Endothelial cell of umbilical vein (primary cell): ENCODE measurements at regions not wholly inside any gene's neighbourhood (a gene's known extent, or its start where the extent isn't known, plus 50 kb on each side); places are given as distances from the start of the nearest gene placed in this dataset.

Experiments
- BruUV-seq: library from RNA; stranded (reverse); fragments of 400-500 nt; replicated peaks from 2 replicates; lab custom pipeline; 2021; lab: Mats Ljungman, UMichigan
- CTCF ChIA-PET: fragments of 300-600, 350-600 bp; sonication (Branson Sonifier 250); formaldehyde crosslinking; loops from one replicate; lab custom pipeline; 2021; ENCODE audit warnings: antibody characterized with exemption, inconsistent platforms; lab: Charles Lee
- POLR2A ChIA-PET: fragments of 300-600, 350-600 bp; sonication (Branson Sonifier 250); formaldehyde crosslinking; loops from one replicate; lab custom pipeline; 2021; ENCODE audit warnings: antibody characterized with exemption, inconsistent platforms; lab: Charles Lee
- DNase-seq: peaks from one replicate; pipeline ENCODE4 v3.0.0-alpha.2; 2011; ENCODE audit warnings: low read depth, low spot score
- FAIRE-seq: peaks from 2 replicates; lab custom pipeline; 2011; peaks lifted over from hg19 to GRCh38; lab: Jason Lieb, UNC
- H2AFZ ChIP-seq: 2 replicates; pipeline ENCODE4 v1.6.0; 2012; ENCODE audit warnings: low read depth, low read length, control low read depth, inconsistent platforms
- H3K27ac ChIP-seq: 2 replicates; pipeline ENCODE4 v1.5.1; 2011; ENCODE audit warnings: low read depth, mild to moderate bottlenecking, control low read depth, low read length, moderate library complexity; ENCODE audit not compliant: insufficient read depth
- H3K27me3 ChIP-seq, 2 experiments: 2 replicates each; pipeline versions ENCODE4 v1.6.0 to v1.6.1; 2011; ENCODE audit warnings: low read length in 2 of 2, mixed read lengths in 1 of 2; ENCODE audit not compliant: control insufficient read depth in 2 of 2, insufficient read depth in 2 of 2
- H3K36me3 ChIP-seq, 2 experiments: 2 replicates in 1 of 2; 3 replicates in 1 of 2; pipeline ENCODE4 v1.5.1; 2011; ENCODE audit warnings: low read length in 2 of 2, mild to moderate bottlenecking in 1 of 2, moderate library complexity in 1 of 2; ENCODE audit not compliant: control insufficient read depth in 2 of 2, insufficient read depth in 2 of 2; ENCODE audit errors: extremely low read depth in 1 of 2
- H3K4me1 ChIP-seq: 3 replicates; pipeline ENCODE4 v1.5.1; 2011; ENCODE audit warnings: mild to moderate bottlenecking, low read length; ENCODE audit not compliant: control insufficient read depth, insufficient read depth; ENCODE audit errors: extremely low read depth
- H3K4me2 ChIP-seq: 2 replicates; pipeline ENCODE4 v1.6.1; 2011; ENCODE audit warnings: low read length, control low read depth, mixed read lengths; ENCODE audit not compliant: insufficient read depth
- H3K4me3 ChIP-seq, 3 experiments: fragments of 200-600 bp in 1 of 3; sonication (generic), shearing (Covaris generic) in 1 of 3; replicated peaks in 1 of 3; 2 replicates each; pipeline ENCODE4 v1.5.1; 2011 to 2016; ENCODE audit warnings: control low read depth in 3 of 3, low read length in 3 of 3, mild to moderate bottlenecking in 2 of 3, inconsistent platforms in 1 of 3, low read depth in 1 of 3, moderate library complexity in 1 of 3; ENCODE audit not compliant: insufficient read depth in 1 of 3
- H3K79me2 ChIP-seq: 2 replicates; pipeline ENCODE4 v1.6.0; 2012; ENCODE audit warnings: low read length, inconsistent platforms; ENCODE audit not compliant: control insufficient read depth, insufficient read depth
- H3K9ac ChIP-seq: replicated peaks from 2 replicates; pipeline ENCODE3; 2011; ENCODE audit warnings: low read length, control low read depth; ENCODE audit not compliant: insufficient read depth; ENCODE audit errors: extremely low read depth
- H3K9me1 ChIP-seq: replicated peaks from 3 replicates; pipeline ENCODE4 v1.6.0; 2011; ENCODE audit warnings: mild to moderate bottlenecking, low read length; ENCODE audit not compliant: control insufficient read depth, insufficient read depth; ENCODE audit errors: extremely low read depth
- H3K9me3 ChIP-seq: replicated peaks from 2 replicates; pipeline ENCODE4 v1.5.1; 2012; ENCODE audit warnings: low read length, inconsistent platforms; ENCODE audit not compliant: control insufficient read depth, insufficient read depth
- H4K20me1 ChIP-seq: replicated peaks from 2 replicates; pipeline ENCODE3; 2011; ENCODE audit warnings: mild to moderate bottlenecking, low read length; ENCODE audit not compliant: control insufficient read depth, insufficient read depth; ENCODE audit errors: extremely low read depth
- CTCF ChIP-seq, 2 donors: IDR thresholded peaks; 1 replicate in 1 of 2; 2 replicates in 1 of 2; pipeline ENCODE4 v1.5.1; 2011; ENCODE audit warnings: low read length in 2 of 2, mild to moderate bottlenecking in 2 of 2, moderate library complexity in 2 of 2, control low read depth in 1 of 2, inconsistent platforms in 1 of 2, low read depth in 1 of 2; ENCODE audit not compliant: insufficient read depth in 1 of 2; ENCODE audit errors: extremely low read depth in 1 of 2
- EZH2 ChIP-seq: IDR thresholded peaks from 2 replicates; pipeline ENCODE4 v1.6.1; 2012; ENCODE audit warnings: borderline replicate concordance, low read depth, mild to moderate bottlenecking, moderate library complexity, low read length, inconsistent platforms; ENCODE audit not compliant: severe bottlenecking
- FOS ChIP-seq: IDR thresholded peaks from 2 replicates; pipeline ENCODE4 v1.6.1; 2011; ENCODE audit warnings: mild to moderate bottlenecking, low read length, moderate library complexity, borderline replicate concordance; ENCODE audit not compliant: insufficient read depth
- GATA2 ChIP-seq: IDR thresholded peaks from 2 replicates; pipeline ENCODE4 v1.7.0; 2011; ENCODE audit warnings: low read depth, mild to moderate bottlenecking, moderate library complexity, mixed read lengths, low read length; ENCODE audit not compliant: insufficient read length, insufficient read depth
- JUN ChIP-seq: IDR thresholded peaks from 2 replicates; pipeline ENCODE4 v1.6.1; 2011; ENCODE audit warnings: borderline replicate concordance, low read depth; ENCODE audit not compliant: insufficient read length, insufficient read depth
- MAX ChIP-seq: IDR thresholded peaks from 2 replicates; pipeline ENCODE4 v1.6.1; 2011; ENCODE audit not compliant: insufficient read depth, insufficient read length
- MYC ChIP-seq: IDR thresholded peaks from one replicate; pipeline ENCODE4 v1.6.1; 2011; ENCODE audit warnings: mild to moderate bottlenecking, low read depth, low read length
- POLR2A ChIP-seq: IDR thresholded peaks from 2 replicates; pipeline ENCODE4 v1.6.1; 2012; ENCODE audit warnings: low read depth, mild to moderate bottlenecking, control low read depth, low read length
- POLR2AphosphoS5 ChIP-seq: IDR thresholded peaks from 2 replicates; pipeline ENCODE4 v1.6.1; 2012; ENCODE audit warnings: low read depth, mild to moderate bottlenecking, control low read depth, low read length, moderate library complexity; ENCODE audit not compliant: insufficient read depth
- dilution Hi-C: fragments of 300-500 bp; cut with MboI; formaldehyde crosslinking; loops from one replicate; pipeline ENCODE4 v1.15.0; 2019; ENCODE audit warnings: low sequenced_read_pairs; ENCODE audit not compliant: extremely low pct_ligation_motif_present
- intact Hi-C: fragments of 100-400 bp; cut with micrococcal nuclease; formaldehyde crosslinking; loops from one replicate; pipeline ENCODE4 v1.10.0; 2022

- BruUV-seq: no TSS peak
Observed at GRCh38 chr2:180840641-180841040, 139.8 kb upstream of the UBE2E3 start.

GRCh38 chr2:180829836-180830235, 150.6 kb upstream of the UBE2E3 start:
- POLR2A ChIA-PET: no interaction called here
- no TSS peak for BruUV-seq
- Histone ChIP-seq H3K9me1 (no peaks in the 10 kb centered on the region), H3K27me3 (no peaks in the 10 kb centered on the region), H3K79me2 (no peaks in the 10 kb centered on the region), H2AFZ (no peak overlapping the region), H3K9ac (no peak overlapping the region), H3K4me1 (no peaks in the 10 kb centered on the region), H3K27ac (no peak overlapping the region), H4K20me1 (no peaks in the 10 kb centered on the region), H3K36me3 (no peaks in the 10 kb centered on the region), H3K9me3 (no peaks in the 10 kb centered on the region), H3K4me2 (no peak overlapping the region), H3K4me3 (no peak overlapping the region)
- DNase-seq: no peak
- no peak for FAIRE-seq
- CTCF ChIA-PET: interaction anchor here (1.9 kb wide), 1 partner anchor 19 kb away, joined by 5 read pairs; no protein-coding TSS in a partner anchor
- TF ChIP-seq JUN (no peak), GATA2 (no peak), POLR2AphosphoS5 (no peak), POLR2A (no peak), MAX (no peak), FOS (no peak), CTCF (IDR thresholded peaks at IDR 0.05; ENCODE audit: extremely low read depth in 1 of 2, insufficient read depth in 1 of 2, low read depth in 1 of 2, low read length in 2 of 2) (no peak), MYC (no peak)
- dilution Hi-C loops: no loop called here
- intact Hi-C loops: no loop called here

More at GRCh38 chr2:180840641-180841040, 139.8 kb upstream of the UBE2E3 start:
- no peaks in the 10 kb centered on the region for H3K79me2 ChIP-seq
- FAIRE-seq (no peak), DNase-seq (no peak)
- no peaks in the 10 kb centered on the region for H3K9me1 ChIP-seq
- no peak overlapping the region for H3K4me3 ChIP-seq
- no peaks in the 10 kb centered on the region for H3K27me3 ChIP-seq
- H3K9ac ChIP-seq: no peak overlapping the region
- H2AFZ ChIP-seq: no peak overlapping the region
- H3K4me1 ChIP-seq: no peaks in the 10 kb centered on the region
- H3K27ac ChIP-seq: no peak overlapping the region
- TF ChIP-seq POLR2A: no peak
- no peak for TF ChIP-seq MYC
- TF ChIP-seq EZH2: no peak
- no peak for TF ChIP-seq JUN
- no peak for TF ChIP-seq POLR2AphosphoS5
- H3K4me2 ChIP-seq: no peak overlapping the region
- dilution Hi-C loops: no loop called here
- ChIA-PET CTCF (no interaction called here), POLR2A (no interaction called here)
- H3K36me3 ChIP-seq: no peaks in the 10 kb centered on the region
- intact Hi-C loops: no loop called here
- no peaks in the 10 kb centered on the region for H3K9me3 ChIP-seq
- no peaks in the 10 kb centered on the region for H4K20me1 ChIP-seq
